ENCODE measurements at regions not wholly inside any gene's neighbourhood (a gene's known extent, or its start where the extent isn't known, plus 50 kb on each side); places are given as distances from the start of the nearest gene placed in this dataset.

GRCh38 chr22:49182416-49182815 is 645.3 kb downstream of the BRD1 start:
- BruUV-seq (replicated peaks), result no TSS peak
- intact Hi-C loops (cut with micrococcal nuclease), result no loop called here
- no peak overlapping the region for H3K4me3 ChIP-seq (replicated peaks in 1 of 2; ENCODE audit: low read depth in 1 of 2, low read length in 2 of 2)
- POLR2A ChIA-PET, result no interaction called here
- no peak overlapping the region for H3K4me2 ChIP-seq (ENCODE audit: low read length)
- TF ChIP-seq ATF3 (IDR thresholded peaks at IDR 0.05) (no peak), EZH2phosphoT487 (IDR thresholded peaks at IDR 0.05; ENCODE audit: borderline replicate concordance) (no peak), EZH2 (IDR thresholded peaks at IDR 0.05) (no peak), EGR1 (IDR thresholded peaks at IDR 0.05; ENCODE audit: low read depth) (no peak), RAD21 (IDR thresholded peaks at IDR 0.05; ENCODE audit: low read depth) (no peak), SRF (IDR thresholded peaks at IDR 0.05; ENCODE audit: low read depth) (no peak), MAX (IDR thresholded peaks at IDR 0.05) (no peak)
- H3K27ac ChIP-seq (ENCODE audit: low read depth, low read length), result no peak overlapping the region
- no peaks in the 10 kb centered on the region for H3K9me2 ChIP-seq (ENCODE audit: insufficient read depth)
- RAD21 ChIA-PET (ENCODE audit: low non-redundant PET in 1 of 2, low total read pairs in 2 of 2, uncharacterized antibody in 2 of 2, unreplicated experiment in 2 of 2), result no interaction called here
- no peak overlapping the region for H2AFZ ChIP-seq (ENCODE audit: low read depth, low read length, poor library complexity, severe bottlenecking)
- H3K9me3 ChIP-seq (ENCODE audit: control insufficient read depth in 1 of 2, insufficient read depth in 1 of 2, low read depth in 1 of 2, low read length in 2 of 2), result no peaks in the 10 kb centered on the region
- H3K9ac ChIP-seq (ENCODE audit: low read length), result no peak overlapping the region
- ATAC-seq, result no peak
- peaks cover 15% of the 10 kb centered on the region; the same call in 1 of the 2 replicates for H3K27me3 ChIP-seq (ENCODE audit: insufficient read depth, low read length)
- H4K20me1 ChIP-seq (ENCODE audit: insufficient read depth), result no peaks in the 10 kb centered on the region
- no peak for DNase-seq (ENCODE audit: low read depth, low spot score)
- H3K4me1 ChIP-seq (ENCODE audit: control insufficient read depth in 1 of 2, insufficient read depth in 2 of 2, low read length in 2 of 2), result no peaks in the 10 kb centered on the region
- CTCF ChIA-PET, result no interaction called here
- H3K79me2 ChIP-seq (ENCODE audit: insufficient read depth, low read length), result no peaks in the 10 kb centered on the region
- no peaks in the 10 kb centered on the region for H3K36me3 ChIP-seq (ENCODE audit: control insufficient read depth in 1 of 2, insufficient read depth in 2 of 2, low read length in 2 of 2)

- Histone ChIP-seq H3K4me3 (replicated peaks in 1 of 2; ENCODE audit: low read depth in 1 of 2, low read length in 2 of 2) (no peak overlapping the region), H3K27me3 (ENCODE audit: insufficient read depth, low read length) (peaks cover 15% of the 10 kb centered on the region; the same call in 1 of the 2 replicates), H2AFZ (ENCODE audit: low read depth, low read length, poor library complexity, severe bottlenecking) (no peak overlapping the region), H3K4me1 (ENCODE audit: control insufficient read depth in 1 of 2, insufficient read depth in 2 of 2, low read length in 2 of 2) (no peaks in the 10 kb centered on the region), H3K79me2 (ENCODE audit: insufficient read depth, low read length) (no peaks in the 10 kb centered on the region), H3K4me2 (ENCODE audit: low read length) (no peak overlapping the region), H3K9me3 (ENCODE audit: control insufficient read depth in 1 of 2, insufficient read depth in 1 of 2, low read depth in 1 of 2, low read length in 2 of 2) (no peaks in the 10 kb centered on the region), H3K9me2 (ENCODE audit: insufficient read depth) (no peaks in the 10 kb centered on the region), H3K36me3 (ENCODE audit: control insufficient read depth in 1 of 2, insufficient read depth in 2 of 2, low read length in 2 of 2) (no peaks in the 10 kb centered on the region), H4K20me1 (ENCODE audit: insufficient read depth) (no peaks in the 10 kb centered on the region), H3K27ac (ENCODE audit: low read depth, low read length) (no peak overlapping the region), H3K9ac (ENCODE audit: low read length) (no peak overlapping the region)
- no TSS peak for BruUV-seq (replicated peaks)
- DNase-seq (ENCODE audit: low read depth, low spot score) (no peak), ATAC-seq (no peak)
- POLR2A ChIA-PET, result no interaction called here
- RAD21 ChIA-PET (ENCODE audit: low non-redundant PET in 1 of 2, low total read pairs in 2 of 2, uncharacterized antibody in 2 of 2, unreplicated experiment in 2 of 2), result no interaction called here
- intact Hi-C loops (cut with micrococcal nuclease), result no loop called here
- TF ChIP-seq EGR1 (IDR thresholded peaks at IDR 0.05; ENCODE audit: low read depth), result no peak
- no peak for TF ChIP-seq EZH2phosphoT487 (IDR thresholded peaks at IDR 0.05; ENCODE audit: borderline replicate concordance)
- TF ChIP-seq SRF (IDR thresholded peaks at IDR 0.05; ENCODE audit: low read depth), result no peak
- no peak for TF ChIP-seq ZFX (IDR thresholded peaks at IDR 0.05)
- no peak for TF ChIP-seq CBX3 (IDR thresholded peaks at IDR 0.05; ENCODE audit: low read depth)
- TF ChIP-seq REST (IDR thresholded peaks at IDR 0.05; ENCODE audit: low read depth), result no peak
- TF ChIP-seq MAX (IDR thresholded peaks at IDR 0.05), result no peak
- CTCF ChIA-PET, result no interaction called here
Observed at GRCh38 chr22:49181942-49182341, 645.7 kb downstream of the BRD1 start.
